Neural cell (in vitro differentiated cells): ENCODE measurements at regions not wholly inside any gene's neighbourhood (a gene's known extent, or its start where the extent isn't known, plus 50 kb on each side); places are given as distances from the start of the nearest gene placed in this dataset.

Experiments used
- H2AFZ ChIP-seq: fragments of 200-600, 300-800 bp; sonication (generic), shearing (Covaris generic); 2 replicates; pipeline ENCODE4 v1.6.0; 2014; ENCODE audit warnings: low read depth, mild to moderate bottlenecking, antibody characterized with exemption, low read length, moderate library complexity
- H3F3A ChIP-seq: fragments of 200-600 bp; shearing (Covaris generic); 2 replicates; pipeline ENCODE4 v1.6.1; 2016; ENCODE audit warnings: mild to moderate bottlenecking, moderate library complexity, mixed read lengths, antibody characterized with exemption, low read length; ENCODE audit not compliant: insufficient read depth, poor library complexity, severe bottlenecking
- H3K27ac ChIP-seq: fragments of 200-600, 300-800 bp; sonication (generic), shearing (Covaris generic); 2 replicates; pipeline ENCODE4 v1.5.1; 2014; ENCODE audit warnings: mild to moderate bottlenecking, low read length, moderate library complexity
- H3K27me3 ChIP-seq: fragments of 300-800, 200-600 bp; sonication (generic), shearing (Covaris generic); 2 replicates; pipeline ENCODE4 v1.6.0; 2014; ENCODE audit warnings: mild to moderate bottlenecking, low read depth, low read length, moderate library complexity; ENCODE audit not compliant: insufficient read depth
- H3K36me3 ChIP-seq: fragments of 300-800, 200-600 bp; sonication (generic), shearing (Covaris generic); 2 replicates; pipeline ENCODE4 v1.5.1; 2014; ENCODE audit warnings: mild to moderate bottlenecking, antibody characterized with exemption, low read length, moderate library complexity; ENCODE audit not compliant: insufficient read depth
- H3K4me2 ChIP-seq: fragments of 300-800, 200-600 bp; sonication (generic), shearing (Covaris generic); 2 replicates; pipeline ENCODE4 v1.6.0; 2014; ENCODE audit warnings: mild to moderate bottlenecking, low read length
- H3K4me3 ChIP-seq: fragments of 300-800, 200-600 bp; sonication (generic), shearing (Covaris generic); 2 replicates; pipeline ENCODE4 v1.5.1; 2014; ENCODE audit warnings: mild to moderate bottlenecking, low read length, moderate library complexity
- H3K79me2 ChIP-seq: fragments of 200-600 bp; shearing (Covaris generic); replicated peaks from 2 replicates; pipeline ENCODE4 v1.6.0; 2014; ENCODE audit warnings: mild to moderate bottlenecking, low read length, moderate library complexity; ENCODE audit not compliant: insufficient read depth
- H3K9ac ChIP-seq: fragments of 300-800, 200-600 bp; sonication (generic), shearing (Covaris generic); 2 replicates; pipeline ENCODE4 v1.6.1; 2016; ENCODE audit warnings: mild to moderate bottlenecking, low read length, mixed read lengths
- H3K9me2 ChIP-seq: fragments of 200-600 bp; shearing (Covaris generic); 2 replicates; pipeline ENCODE4 v1.6.1; 2016; ENCODE audit warnings: mild to moderate bottlenecking, low read length, mixed read lengths; ENCODE audit not compliant: insufficient read depth
- H3K9me3 ChIP-seq: fragments of 200-600, 300-800 bp; sonication (generic), shearing (Covaris generic); 2 replicates; pipeline ENCODE4 v1.6.1; 2016; ENCODE audit warnings: mild to moderate bottlenecking, mixed run types, low read length, moderate library complexity, mixed read lengths
- H4K20me1 ChIP-seq: fragments of 200-600 bp; shearing (Covaris generic); 2 replicates; pipeline ENCODE4 v1.6.1; 2016; ENCODE audit warnings: mild to moderate bottlenecking, mixed run types; ENCODE audit not compliant: insufficient read depth
- CTCF ChIP-seq: fragments of 450-650 bp; IDR thresholded peaks from 2 replicates; pipeline ENCODE4 v1.5.1; 2014; ENCODE audit warnings: antibody characterized with exemption, mild to moderate bottlenecking, moderate library complexity; ENCODE audit not compliant: poor library complexity, severe bottlenecking
- EP300 ChIP-seq: fragments of 450-650 bp; conservative IDR thresholded peaks from 2 replicates; pipeline ENCODE4 v1.6.1; 2014; ENCODE audit warnings: antibody characterized with exemption, mild to moderate bottlenecking, moderate library complexity; ENCODE audit not compliant: poor library complexity, severe bottlenecking
- EZH2 ChIP-seq: fragments of 200-600, 300-800 bp; shearing (Covaris generic), sonication (generic); IDR thresholded peaks from 2 replicates; pipeline ENCODE4 v1.6.1; 2014; ENCODE audit warnings: antibody characterized with exemption, low read length, borderline replicate concordance, mild to moderate bottlenecking; ENCODE audit not compliant: insufficient read depth, poor library complexity, severe bottlenecking
- MXI1 ChIP-seq: fragments of 450-650 bp; conservative IDR thresholded peaks from 2 replicates; pipeline ENCODE4 v1.6.1; 2014; ENCODE audit warnings: antibody characterized with exemption, mild to moderate bottlenecking; ENCODE audit not compliant: poor library complexity, severe bottlenecking
- POLR2AphosphoS5 ChIP-seq: IDR thresholded peaks from 2 replicates; pipeline ENCODE4 v1.6.1; 2012
- RAD21 ChIP-seq: fragments of 450-650 bp; conservative IDR thresholded peaks from 2 replicates; pipeline ENCODE4 v1.6.1; 2014; ENCODE audit warnings: antibody characterized with exemption, mild to moderate bottlenecking, moderate library complexity
- REST ChIP-seq: IDR thresholded peaks from 2 replicates; pipeline ENCODE4 v1.6.1; 2012; ENCODE audit warnings: borderline replicate concordance
- SMC3 ChIP-seq: fragments of 450-650 bp; conservative IDR thresholded peaks from 2 replicates; pipeline ENCODE4 v1.6.1; 2014; ENCODE audit warnings: antibody characterized with exemption, mild to moderate bottlenecking, moderate library complexity; ENCODE audit not compliant: poor library complexity
- TAF1 ChIP-seq: IDR thresholded peaks from 2 replicates; pipeline ENCODE4 v1.6.1; 2012; ENCODE audit warnings: low read depth

GRCh38 chr7:50182759-50183158 lies 89.7 kb upstream of the ZPBP start:
- TF ChIP-seq TAF1: no peak
- TF ChIP-seq SMC3: no peak
- no peak for TF ChIP-seq RAD21
- TF ChIP-seq EP300: no peak
- TF ChIP-seq EZH2: no peak
- no peak for TF ChIP-seq POLR2AphosphoS5
- TF ChIP-seq MXI1: no peak
- TF ChIP-seq CTCF: no peak
- no peak for TF ChIP-seq REST
- no peak overlapping the region for H2AFZ ChIP-seq
- H3K4me3 ChIP-seq: no peak overlapping the region

GRCh38 chr7:50181081-50181480 lies 88.0 kb upstream of the ZPBP start:
- Histone ChIP-seq H2AFZ (no peak overlapping the region), H3K4me3 (no peak overlapping the region), H3K9me3 (no peaks in the 10 kb centered on the region), H3K27me3 (no peaks in the 10 kb centered on the region), H3K9ac (no peak overlapping the region), H3K36me3 (no peaks in the 10 kb centered on the region), H3K79me2 (no peaks in the 10 kb centered on the region), H4K20me1 (no peaks in the 10 kb centered on the region), H3K27ac (no peak overlapping the region), H3F3A (no peaks in the 10 kb centered on the region), H3K4me2 (no peak overlapping the region), H3K9me2 (no peaks in the 10 kb centered on the region)
- TF ChIP-seq TAF1 (no peak), SMC3 (no peak), EP300 (no peak)

More at GRCh38 chr7:50182759-50183158, 89.7 kb upstream of the ZPBP start:
- no peaks in the 10 kb centered on the region for H3K9me2 ChIP-seq
- no peak overlapping the region for H3K4me2 ChIP-seq
- no peaks in the 10 kb centered on the region for H4K20me1 ChIP-seq
- no peak overlapping the region for H3K27ac ChIP-seq
- H3F3A ChIP-seq: no peaks in the 10 kb centered on the region
- H3K9me3 ChIP-seq: no peaks in the 10 kb centered on the region
- H3K27me3 ChIP-seq: no peaks in the 10 kb centered on the region
- no peak overlapping the region for H3K9ac ChIP-seq
- no peaks in the 10 kb centered on the region for H3K79me2 ChIP-seq
- no peaks in the 10 kb centered on the region for H3K36me3 ChIP-seq

- Histone ChIP-seq H3K4me3 (no peak overlapping the region), H2AFZ (no peak overlapping the region), H3K27me3 (no peaks in the 10 kb centered on the region), H3K27ac (no peak overlapping the region), H3K79me2 (no peaks in the 10 kb centered on the region), H3K36me3 (no peaks in the 10 kb centered on the region), H3K9me3 (no peaks in the 10 kb centered on the region), H4K20me1 (no peaks in the 10 kb centered on the region), H3F3A (no peaks in the 10 kb centered on the region), H3K9ac (no peak overlapping the region), H3K4me2 (no peak overlapping the region), H3K9me2 (no peaks in the 10 kb centered on the region)
- TF ChIP-seq RAD21 (no peak), MXI1 (no peak), POLR2AphosphoS5 (no peak)
These were observed 85.1 kb upstream of the ZPBP start for GRCh38 chr7:50178166-50178565.
